HG02885 (cell line): ENCODE measurements at regions not wholly inside any gene's neighbourhood (a gene's known extent, or its start where the extent isn't known, plus 50 kb on each side); places are given as distances from the start of the nearest gene placed in this dataset.

ENCODE experiments used
- ATAC-seq: cut with Tn5 transposase; IDR thresholded peaks from one replicate; pipeline ENCODE4 v1.9.1; 2021; ENCODE audit warnings: mild to moderate bottlenecking; ENCODE audit not compliant: unreplicated experiment, poor library complexity

DNA sequence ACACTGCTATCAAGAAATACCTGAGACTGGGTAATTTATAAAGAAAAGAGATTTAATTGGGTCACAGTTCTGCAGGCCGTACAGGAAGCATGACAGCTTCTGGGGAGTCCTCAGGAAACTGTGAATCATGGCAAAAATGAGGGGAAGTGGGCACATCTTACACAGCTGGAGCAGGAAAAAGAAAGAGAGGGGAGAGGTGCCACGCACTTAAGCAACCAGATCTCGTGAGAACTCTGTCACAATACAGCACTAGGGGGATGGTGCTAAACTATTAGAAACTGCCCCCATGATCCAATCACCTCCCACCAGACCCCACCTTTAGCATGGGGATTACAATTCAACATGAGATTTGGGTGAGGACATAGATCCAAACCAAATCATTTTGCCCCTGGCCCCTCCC lies 105.5 kb upstream of the CPLX2 start:
- ATAC-seq = no peak

DNA sequence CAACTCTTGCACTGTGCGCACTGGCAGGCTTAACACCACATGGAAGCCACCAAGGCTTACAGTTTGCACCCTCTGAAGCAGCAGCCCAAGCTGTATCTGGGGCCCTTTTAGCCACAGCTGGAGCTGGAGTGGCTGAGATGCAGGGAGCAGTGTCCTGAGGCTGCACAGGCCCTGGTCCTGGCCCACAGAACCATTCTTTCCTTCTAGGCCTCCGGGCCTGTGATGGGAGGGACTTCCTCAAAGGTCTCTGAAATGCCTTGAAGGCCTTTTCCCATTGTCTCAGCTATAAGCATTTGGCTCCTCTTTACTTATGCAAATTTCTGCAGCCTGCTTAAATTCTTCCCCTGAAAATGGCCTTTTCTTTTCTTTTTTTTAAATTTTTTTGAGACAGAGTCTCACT lies 104.4 kb upstream of the CPLX2 start:
- ATAC-seq = no peak

DNA sequence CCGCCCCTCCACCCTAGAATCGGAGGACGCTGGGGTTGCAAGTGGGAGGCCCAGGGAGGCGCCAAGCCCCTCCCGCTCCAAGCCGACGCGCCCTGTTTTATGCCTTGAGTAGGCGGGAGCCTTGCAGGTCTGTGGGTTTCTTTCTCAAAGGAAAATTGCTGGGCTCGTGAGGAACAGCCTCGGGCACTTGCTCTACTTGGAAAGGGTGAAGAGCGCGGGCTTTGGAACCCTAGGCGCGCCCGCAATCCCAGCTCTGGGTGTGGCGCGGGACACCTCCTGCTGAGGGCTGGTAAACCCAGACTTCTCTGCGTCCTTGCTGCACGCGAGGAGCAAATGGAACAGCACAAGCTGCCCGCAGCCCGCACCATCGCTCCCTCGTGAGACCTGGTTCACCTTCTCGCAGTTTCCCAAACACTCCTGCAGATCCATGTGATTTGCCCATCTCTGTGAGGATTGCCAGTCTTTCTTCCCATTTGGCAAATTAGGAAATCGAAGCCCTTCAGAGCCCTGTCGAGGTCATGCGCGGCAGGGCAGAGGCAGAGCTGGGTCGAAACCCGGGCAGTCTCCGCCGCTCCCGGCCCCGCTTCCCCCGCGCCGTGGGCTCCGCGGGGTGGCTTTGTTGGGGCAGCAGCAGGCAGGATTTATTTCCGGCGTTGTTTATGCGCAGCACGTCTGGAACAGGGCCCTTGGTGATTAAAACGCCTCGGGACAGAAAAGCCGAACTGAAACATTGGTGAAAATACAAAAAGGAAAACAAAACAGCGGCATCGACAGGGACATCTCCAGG lies 98.4 kb upstream of the CPLX2 start:
- ATAC-seq = no peak

- no peak for ATAC-seq
Measured at GRCh38 chr5:175773534-175774070, 97.8 kb upstream of the CPLX2 start.

- no peak for ATAC-seq
Measured at GRCh38 chr5:175775416-175775815, 96.0 kb upstream of the CPLX2 start.

DNA sequence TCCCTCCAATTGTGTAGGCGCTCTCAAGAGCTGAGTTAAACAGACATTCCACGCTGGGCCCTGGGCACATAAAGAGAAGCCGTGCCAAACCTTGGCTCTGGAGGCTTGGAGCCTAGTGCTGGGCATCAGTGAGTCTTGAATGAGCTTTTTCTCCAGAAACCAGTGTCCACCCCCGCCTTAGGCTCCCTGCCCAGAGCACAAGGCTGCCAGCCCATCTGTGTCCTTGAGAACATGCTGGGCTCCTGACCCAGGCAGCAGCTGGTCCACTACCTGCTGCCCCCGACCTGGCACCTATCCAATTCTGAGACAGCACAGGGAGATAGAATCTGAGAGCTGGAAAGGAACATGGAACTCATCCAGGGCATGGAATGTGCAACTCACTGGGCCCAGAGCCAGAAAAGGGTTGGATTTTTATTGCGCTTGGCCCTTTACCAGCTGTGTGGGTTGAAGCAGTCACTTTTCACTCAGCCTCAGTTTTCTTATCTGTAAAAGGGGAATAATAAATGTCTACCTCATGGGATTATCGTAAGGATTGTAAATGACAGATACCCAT lies 92.4 kb upstream of the CPLX2 start:
- no peak for ATAC-seq

DNA sequence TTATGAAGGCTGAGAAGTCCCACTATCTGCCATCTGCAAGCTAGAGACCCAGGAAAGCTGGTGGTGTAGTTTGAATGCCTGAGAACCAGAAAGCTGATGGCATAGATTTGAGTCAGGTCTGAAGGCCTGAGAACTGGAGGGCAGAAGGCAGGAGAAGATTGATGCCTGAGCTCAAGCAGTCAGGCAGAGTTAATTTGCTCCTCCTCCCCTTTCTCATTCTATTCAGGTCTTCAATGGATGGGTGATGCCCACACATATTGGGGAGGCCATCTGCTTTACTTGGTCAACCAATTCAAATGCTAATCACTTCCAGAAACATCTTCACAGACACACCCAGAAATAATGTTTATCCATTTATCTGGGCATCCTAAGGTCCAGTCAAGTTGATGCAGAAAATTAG lies 87.6 kb upstream of the CPLX2 start:
- no peak for ATAC-seq

GRCh38 chr5:175784230-175784629 lies 87.1 kb upstream of the CPLX2 start:
- ATAC-seq = no peak

GRCh38 chr5:175785681-175786080 lies 85.7 kb upstream of the CPLX2 start:
- no peak for ATAC-seq

DNA sequence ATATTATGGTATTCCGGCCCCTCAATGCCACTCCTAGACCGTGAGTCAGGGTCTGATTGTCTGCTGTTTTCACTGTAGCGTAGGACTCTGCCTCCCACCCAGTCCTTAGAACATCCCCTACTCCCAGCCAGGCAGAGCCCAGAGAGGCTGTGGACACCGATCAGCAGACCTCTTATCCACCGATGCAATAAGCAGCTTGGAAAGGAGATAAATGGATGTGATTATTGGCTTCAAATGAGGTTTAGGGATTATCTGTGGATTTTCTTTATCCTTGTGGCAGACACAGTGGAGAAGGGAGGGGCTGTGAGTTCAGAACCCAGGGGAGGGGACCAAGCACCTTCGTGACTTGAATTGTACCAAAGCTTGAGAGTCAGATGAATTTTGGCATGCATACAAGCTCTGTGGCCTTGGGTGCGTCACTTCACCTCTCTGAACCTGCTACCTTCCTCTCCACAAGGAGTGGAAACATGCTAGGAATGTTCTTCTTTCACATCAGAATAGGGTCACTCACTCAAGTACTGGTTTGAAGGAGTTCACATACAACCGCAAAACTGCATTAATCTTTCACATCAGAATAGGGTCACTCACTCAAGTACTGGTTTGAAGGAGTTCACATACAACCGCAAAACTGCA lies 83.1 kb upstream of the CPLX2 start:
- ATAC-seq = no peak

GRCh38 chr5:175789670-175790069 lies 81.7 kb upstream of the CPLX2 start:
- no peak for ATAC-seq

DNA sequence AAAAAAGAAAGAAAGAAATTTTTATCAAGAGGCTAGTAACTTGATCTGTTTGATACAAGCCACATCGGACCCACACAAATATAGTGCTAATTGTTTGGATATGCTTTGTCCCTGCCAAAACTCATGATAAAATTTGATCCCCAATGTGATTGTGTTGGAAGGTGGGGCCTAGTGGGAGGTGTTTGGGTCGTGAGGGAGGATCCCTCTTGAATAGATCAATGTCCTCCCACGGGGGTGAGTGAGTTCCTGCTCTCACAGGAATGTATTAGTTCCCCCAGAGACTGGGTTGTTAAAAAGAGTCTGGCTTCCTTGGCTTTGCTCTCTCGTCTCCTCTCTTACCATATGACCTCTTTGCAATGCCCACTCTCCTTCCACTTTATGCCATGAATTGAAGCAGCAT lies 80.6 kb upstream of the CPLX2 start:
- ATAC-seq = no peak

DNA sequence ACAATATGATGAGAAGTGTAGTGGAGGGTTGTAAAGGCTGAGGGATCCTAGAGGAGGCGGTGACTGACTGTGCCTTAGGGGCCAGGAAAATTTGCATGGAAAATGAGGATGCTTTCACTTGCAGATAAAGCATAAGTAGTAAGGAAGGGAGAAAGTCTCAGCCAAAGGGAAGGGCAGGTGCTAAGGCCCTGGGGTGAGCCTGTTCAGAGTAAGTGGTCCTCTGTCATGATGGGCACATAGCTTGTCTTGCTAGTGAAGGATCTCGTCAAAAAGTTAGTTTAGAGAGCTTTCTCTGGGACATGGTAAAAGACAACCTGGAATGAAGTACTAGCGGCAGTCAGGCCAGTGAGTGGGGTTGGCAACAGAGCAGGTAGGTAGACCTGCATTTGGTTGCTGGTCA lies 75.4 kb upstream of the CPLX2 start:
- no peak for ATAC-seq

- peak; percentile 70 for ATAC-seq
Measured at GRCh38 chr5:175796536-175797499, 74.6 kb upstream of the CPLX2 start.

- no peak for ATAC-seq
Measured at GRCh38 chr5:175797521-175798038, 73.8 kb upstream of the CPLX2 start.

GRCh38 chr5:175798626-175799025 lies 72.8 kb upstream of the CPLX2 start:
- no peak for ATAC-seq

GRCh38 chr5:175800656-175801081 lies 70.7 kb upstream of the CPLX2 start:
- ATAC-seq = no peak

DNA sequence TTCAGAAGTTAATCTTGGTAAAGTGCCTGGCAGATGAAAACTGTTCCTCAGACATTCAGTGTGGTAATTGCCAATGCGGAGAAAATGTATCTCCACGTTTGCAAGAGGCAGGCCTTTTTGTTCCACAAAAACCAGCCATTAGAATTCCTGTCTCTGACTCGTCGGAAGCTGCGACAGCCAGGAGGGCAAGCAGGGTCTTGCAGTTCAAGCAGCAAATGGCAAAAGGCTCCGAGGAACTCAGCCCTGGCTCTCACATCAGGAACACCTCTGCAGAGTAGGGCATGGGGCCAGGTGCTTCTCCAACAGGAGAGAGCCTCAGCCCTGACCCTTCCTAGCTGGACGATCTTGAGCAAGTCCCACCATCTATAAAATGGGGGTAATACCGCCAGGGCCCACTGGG lies 69.0 kb upstream of the CPLX2 start:
- ATAC-seq = no peak

DNA sequence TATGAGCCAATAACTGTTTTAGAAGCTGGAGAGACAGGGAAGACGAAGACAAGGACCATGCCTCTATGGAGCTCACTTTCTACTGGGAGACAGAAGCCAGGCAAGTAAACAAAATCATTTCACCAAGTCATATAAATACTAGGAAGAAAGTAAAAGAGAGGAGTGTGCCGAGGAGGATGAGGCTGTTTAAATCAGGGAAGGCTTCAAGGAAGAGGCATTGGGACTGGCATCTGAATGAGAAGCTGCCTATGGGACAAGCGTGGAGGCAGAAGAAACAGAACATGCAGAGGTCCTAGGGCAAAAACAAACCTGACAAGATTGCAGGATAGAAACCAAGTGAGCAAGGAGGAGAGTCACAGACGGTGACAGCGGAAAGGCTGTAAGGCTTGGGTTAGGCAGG lies 68.1 kb upstream of the CPLX2 start:
- no peak for ATAC-seq
